ENCODE measurements at regions not wholly inside any gene's neighbourhood (a gene's known extent, or its start where the extent isn't known, plus 50 kb on each side); places are given as distances from the start of the nearest gene placed in this dataset.

DNA sequence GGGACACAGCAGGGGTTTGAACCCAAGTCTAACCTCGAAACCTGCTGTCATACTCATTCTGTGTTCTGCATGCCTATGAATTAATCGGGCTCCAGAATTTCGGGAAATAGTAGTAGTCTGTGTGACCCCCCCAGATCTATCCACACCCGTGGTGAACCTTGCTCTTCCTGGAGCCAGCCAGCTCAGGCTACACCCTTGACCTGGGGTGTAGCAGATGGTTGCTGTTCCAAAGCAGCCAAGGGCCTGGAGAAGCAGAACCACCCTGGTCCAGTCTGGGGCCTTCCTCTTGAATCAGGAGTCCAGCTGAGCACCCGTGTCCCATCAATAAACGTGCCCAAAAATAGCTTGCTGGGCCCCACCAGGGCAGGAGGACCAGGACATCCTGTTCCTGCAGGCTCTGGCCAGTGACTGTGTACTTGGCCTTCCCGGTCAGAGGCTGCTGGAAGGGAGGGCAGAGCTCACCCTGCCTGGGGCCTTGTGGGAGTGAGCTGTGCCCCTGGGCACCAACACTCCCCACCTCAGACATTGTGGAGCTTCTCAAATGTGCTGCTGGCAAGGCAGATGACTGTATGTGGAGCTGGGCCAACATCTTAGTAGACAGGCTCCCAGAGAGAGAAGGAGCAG, 101.2 kb upstream of the ZNF716 start (continued):
- TF ChIP-seq CBX5 (IDR thresholded peaks at IDR 0.05; ENCODE audit: low read depth, low read length): no peak
- TF ChIP-seq KDM4A (IDR thresholded peaks at IDR 0.05; ENCODE audit: low read depth, low read length, severe bottlenecking): no peak
- TF ChIP-seq RNF2 (IDR thresholded peaks at IDR 0.05; ENCODE audit: borderline replicate concordance, low read depth, low read length, missing control alignments, poor library complexity, severe bottlenecking): no peak
- TF ChIP-seq BCL11A (IDR thresholded peaks at IDR 0.05; ENCODE audit: low read depth in 2 of 2, low read length in 2 of 2): no peak
- TF ChIP-seq JUND (IDR thresholded peaks at IDR 0.05; ENCODE audit: low read length): no peak
- no peak for TF ChIP-seq HDAC2 (IDR thresholded peaks at IDR 0.05; ENCODE audit: borderline replicate concordance in 1 of 2, low read depth in 2 of 2, low read length in 2 of 2)
- no peak for TF ChIP-seq MAX (IDR thresholded peaks at IDR 0.05)

Measured in H1 (cell line).